Brain pericyte (primary cell): ENCODE measurements at regions not wholly inside any gene's neighbourhood (a gene's known extent, or its start where the extent isn't known, plus 50 kb on each side); places are given as distances from the start of the nearest gene placed in this dataset.

Experiments
- DNase-seq: peaks from one replicate; pipeline ENCODE4 v3.0.0-alpha.2; 2012; ENCODE audit warnings: low read depth, low spot score

DNA sequence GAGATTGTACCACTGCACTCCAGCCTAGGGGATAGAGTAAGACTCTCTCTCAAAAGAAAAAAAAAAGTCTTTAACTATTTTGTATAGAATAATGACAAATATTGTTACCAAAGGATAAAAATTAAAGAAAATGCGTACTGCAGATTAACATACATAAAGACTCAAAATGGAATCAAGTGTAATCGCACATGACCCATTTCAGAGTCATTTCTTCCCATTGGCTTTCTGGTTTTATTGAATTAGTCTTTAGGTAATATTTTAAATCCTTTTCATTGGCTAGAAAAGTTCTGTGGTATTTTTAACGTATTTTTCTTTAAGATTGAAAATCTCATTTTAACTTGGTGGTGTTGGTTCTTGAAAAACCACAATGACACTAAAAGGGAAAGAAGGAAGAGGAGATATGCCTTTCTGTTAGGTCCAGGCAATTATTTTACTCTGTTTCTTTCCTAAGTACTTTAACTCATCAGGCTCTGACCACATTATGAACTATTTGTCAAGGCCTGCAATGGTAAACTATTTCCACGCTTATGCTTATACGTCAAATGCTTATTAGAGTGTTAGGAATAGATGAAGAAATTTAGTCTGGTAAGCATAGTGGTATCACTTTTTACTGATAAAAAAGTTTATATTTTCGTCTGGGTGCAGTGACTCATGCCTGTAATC lies 52.3 kb downstream of the PLEKHG1 start:
- DNase-seq, result no peak

- no peak for DNase-seq
Measured at GRCh38 chr6:150652848-150653613, 53.3 kb downstream of the PLEKHG1 start.

- no peak for DNase-seq
Measured at GRCh38 chr6:150654608-150655007, 54.9 kb downstream of the PLEKHG1 start.

DNA sequence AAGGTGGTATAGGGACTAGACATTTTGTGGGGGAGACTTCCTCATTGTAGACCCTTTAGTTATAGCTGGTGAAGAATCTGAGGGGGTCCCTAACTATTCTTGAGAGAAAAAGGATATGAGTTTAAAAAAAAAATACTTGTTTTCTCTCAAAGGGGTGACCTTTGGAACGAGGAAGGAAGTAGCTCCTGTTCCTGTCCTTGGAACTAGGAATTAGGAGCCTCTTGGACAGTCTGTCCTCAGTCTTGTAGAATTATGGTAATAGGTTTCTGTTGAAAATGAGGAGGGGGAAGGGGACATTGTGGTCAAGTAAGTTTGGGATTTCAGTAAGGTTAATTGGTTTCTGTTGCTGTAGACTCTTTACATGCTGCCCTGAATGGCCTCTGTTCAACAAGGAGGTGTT lies 56.5 kb downstream of the PLEKHG1 start:
- no peak for DNase-seq

DNA sequence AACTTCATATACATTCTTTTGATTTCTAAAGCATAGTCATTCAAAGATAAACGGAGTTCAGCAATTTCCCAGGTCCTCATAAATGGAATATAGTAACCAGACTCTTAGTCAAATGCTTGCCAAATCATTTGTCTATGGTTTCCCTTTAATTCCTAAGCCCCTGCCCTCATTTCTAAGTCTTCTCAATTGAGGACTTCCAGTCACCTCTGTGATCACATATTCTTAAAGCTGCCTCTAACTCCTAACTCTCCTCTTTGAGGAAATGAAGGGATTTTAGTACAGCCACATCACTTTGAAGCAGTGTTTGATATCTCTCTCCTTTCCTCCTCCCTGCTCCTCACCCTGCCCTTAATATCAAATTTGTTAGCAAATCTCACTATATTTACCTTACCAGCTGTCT lies 58.7 kb downstream of the PLEKHG1 start:
- DNase-seq, result no peak

DNA sequence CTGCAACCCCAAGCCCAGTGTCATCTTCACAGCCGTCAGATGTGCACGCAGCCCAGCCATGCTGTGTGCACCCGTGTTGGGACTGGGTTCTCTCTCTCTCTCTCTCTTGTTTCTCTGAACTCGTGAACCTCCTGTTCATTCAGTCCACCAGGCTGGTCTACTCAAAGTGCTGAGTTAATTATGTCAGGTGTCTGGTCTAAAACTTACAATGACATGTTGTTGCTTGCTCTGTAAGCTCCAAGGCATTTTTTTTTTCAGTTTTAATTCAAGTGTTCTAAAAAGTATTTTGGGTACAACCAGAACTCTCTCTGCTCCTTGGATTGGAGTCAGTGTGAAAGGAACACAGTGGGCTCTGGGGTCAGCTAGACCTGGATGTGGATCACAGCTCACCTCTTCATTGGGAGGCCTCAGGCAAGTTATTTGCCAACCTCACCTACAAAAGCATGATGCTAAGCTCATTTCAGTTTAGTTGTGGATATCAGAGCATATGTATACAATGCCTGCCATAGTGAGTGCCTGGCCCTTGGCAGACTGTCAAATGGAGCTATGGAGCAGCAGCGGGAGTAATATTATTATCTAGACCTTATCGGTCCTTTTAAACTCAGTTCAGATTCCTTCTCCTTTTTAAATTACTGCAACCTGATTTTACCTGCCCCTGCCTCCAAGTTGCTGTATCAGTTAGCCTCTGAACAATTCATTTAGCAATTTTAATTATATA lies 59.5 kb downstream of the PLEKHG1 start:
- no peak for DNase-seq

DNA sequence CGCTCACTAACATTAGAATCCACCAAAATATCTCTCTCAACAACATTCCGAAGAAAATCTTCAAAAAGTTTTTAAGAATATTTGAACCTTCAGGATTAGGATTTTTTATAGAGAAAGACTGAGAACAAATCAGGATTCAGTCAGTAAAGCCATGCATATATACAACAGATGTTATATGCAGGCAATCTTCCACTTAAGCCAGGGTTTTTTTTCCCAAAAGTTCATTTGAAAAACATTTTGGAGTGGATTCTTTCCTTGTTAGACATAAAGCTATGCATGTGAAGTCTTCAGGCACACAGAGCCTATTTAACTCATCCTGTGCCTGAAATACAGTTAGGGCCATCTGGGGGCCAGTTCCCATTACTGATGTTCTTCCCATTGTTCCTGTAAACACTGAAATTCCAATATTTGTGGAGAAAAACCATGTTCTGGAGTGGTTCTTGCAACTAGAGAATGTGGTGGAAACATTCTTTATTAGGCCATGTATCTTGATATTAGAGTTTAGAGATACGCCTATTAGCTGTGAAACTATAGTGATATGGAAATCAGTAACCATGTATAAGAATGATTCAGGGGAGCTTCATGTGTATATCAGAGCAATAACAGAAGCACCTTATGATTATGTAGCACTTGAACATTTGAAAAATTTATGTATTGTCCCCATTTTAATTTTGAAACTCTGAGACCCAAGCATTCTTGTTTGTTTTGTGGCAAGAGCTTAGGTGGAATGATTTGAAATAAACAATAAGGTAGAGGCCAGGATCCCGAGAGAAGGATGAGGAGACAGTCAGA lies 61.7 kb downstream of the PLEKHG1 start:
- no peak for DNase-seq

- DNase-seq, result no peak
Measured at GRCh38 chr6:150662814-150663213, 63.1 kb downstream of the PLEKHG1 start.

DNA sequence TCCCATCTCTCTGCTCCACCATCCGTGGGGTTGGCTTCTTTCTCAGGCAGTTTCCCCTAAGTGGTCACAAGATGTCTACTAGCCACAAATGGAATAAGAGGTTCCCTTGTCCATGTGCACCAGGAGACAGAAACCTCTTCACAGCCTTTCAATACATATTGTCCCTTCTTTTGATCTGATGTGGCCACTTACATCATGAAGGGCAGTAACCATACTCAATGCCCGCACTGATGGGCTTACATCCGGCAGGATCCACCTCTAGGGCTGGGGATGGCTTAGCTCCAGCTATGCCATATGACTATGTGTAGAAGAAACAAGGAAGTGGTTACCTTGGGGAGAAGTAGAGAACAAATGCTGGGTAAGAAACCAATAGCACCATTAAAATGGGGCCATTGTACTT lies 64.4 kb downstream of the PLEKHG1 start:
- DNase-seq, result no peak

- DNase-seq, result no peak
Measured at GRCh38 chr6:150666071-150666470, 66.4 kb downstream of the PLEKHG1 start.

- DNase-seq, result no peak
Measured at GRCh38 chr6:150667359-150667758, 67.7 kb downstream of the PLEKHG1 start.

DNA sequence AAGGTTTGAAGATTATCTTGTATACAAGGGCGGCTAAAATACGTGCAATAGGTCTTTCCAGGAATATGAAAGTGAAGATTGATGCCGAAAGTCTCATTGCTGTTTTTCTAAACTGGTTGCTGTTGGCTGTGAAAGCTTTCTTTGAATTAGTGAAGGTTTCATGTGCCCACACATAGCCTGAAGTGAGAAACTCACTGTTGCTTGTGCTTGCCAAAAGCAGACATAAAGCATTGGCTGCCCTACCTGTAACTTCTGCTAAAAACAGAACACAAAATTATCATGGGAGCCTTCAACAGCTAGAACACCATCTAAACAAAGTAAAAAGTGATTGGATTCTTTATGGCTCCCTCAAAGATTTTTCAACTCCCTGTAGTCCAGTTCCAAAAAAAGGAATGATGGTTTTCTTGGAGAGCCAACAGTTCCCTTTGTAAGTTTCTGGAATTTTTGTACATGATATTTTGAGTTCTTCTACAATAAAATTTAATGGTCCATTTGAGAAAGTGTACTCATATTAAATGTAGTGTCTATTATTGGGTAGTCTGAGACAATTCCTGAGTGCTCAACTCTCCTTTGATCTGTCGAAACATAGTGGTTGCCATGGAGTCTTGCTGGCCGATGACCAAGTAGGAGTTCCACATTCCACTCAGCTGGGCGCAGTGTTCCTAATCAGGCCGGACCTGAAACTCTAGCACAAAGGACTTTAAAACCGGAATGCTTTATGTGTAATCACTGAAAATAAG lies 68.5 kb downstream of the PLEKHG1 start:
- peak; percentile 15 for DNase-seq

- DNase-seq, result no peak
Measured at GRCh38 chr6:150668900-150669302, 69.2 kb downstream of the PLEKHG1 start.

GRCh38 chr6:150670311-150670710 lies 70.6 kb downstream of the PLEKHG1 start:
- DNase-seq, result no peak

DNA sequence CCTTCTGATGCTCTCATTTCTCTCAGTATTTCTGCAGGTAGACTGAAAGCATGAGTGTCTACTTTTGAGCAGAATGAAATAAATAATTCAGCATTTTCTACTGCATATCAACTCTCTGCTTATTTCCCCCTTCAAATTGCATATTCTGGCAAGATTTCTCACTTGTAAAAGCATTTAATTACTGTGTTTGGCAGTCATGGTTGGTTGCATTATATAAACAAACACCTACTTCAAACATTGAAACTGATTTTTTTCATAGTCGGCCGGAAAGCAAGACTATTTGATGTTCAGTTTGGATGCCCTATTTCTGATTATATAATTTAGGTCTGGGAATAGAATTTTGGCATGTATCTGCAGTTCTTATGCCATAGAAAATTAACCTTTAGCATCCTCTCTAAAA lies 73.1 kb downstream of the PLEKHG1 start:
- no peak for DNase-seq

DNA sequence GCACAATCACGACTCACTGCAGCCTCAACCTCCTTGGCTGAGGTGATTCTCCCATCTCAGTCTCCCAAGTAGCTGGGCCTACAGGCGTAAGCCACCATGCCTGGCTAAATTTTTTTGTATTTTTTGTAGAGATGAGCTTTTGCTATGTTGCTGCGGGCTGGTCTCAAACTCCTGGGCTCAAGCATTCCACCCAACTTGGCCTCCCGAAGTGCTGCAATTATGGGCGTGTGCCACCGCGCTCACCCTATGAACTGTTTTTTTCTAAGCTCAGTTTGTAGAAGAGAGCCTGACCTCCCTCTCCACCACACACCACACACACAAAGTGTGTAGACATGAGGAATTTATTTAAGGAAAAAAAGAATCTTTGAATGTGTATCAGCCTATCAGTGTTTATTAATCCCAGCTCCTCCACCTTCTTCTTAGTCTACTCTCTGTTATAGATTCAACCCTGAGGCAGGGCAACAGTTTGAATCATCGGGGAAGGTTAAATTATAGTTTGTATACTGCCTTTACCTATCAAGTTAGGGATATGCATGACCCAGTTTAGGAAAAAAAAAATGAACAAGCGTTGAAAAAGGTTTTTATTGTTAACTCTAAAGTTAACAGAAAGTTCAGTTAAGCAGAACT lies 74.1 kb downstream of the PLEKHG1 start:
- DNase-seq, result no peak

GRCh38 chr6:150676344-150676743 lies 76.7 kb downstream of the PLEKHG1 start:
- DNase-seq, result no peak

DNA sequence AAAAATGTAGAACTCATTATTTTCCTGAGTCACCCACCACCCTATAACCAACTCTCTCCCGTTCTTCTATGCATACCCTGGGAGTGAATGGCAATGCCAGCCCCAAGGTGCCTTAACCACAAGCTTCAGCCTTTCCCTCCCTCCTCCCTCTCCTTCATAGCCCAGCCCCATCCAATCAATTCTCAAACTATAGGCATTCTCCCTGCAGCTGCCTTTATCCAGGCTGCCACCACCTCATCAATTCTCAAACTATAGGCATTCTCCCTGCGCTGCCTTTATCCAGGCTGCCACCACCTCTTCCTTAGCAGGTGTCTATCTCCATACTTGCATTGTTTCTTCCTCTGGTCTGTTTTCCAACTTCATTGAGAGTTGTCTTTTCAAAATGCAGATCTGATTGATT lies 77.1 kb downstream of the PLEKHG1 start:
- no peak for DNase-seq

DNA sequence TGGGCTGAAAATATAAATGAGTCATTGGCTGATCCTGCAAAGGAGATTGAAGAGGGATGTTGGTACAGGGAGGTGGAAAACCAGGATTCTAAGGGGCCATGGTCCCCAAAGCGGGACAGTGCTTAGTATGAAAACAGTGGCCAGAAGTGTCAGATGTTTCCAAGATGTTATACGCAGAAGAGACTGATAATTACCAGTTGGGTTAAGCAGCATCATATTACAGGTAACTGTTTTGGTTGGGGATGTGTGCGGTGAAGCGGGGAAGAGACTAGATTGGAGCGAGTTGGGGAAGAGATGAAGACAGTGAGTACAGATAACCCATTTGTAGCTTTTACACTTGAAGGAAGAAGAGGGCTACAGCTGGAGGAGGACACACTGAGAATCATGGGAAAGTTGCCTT lies 80.8 kb downstream of the PLEKHG1 start:
- DNase-seq, result no peak

GRCh38 chr6:150681578-150682395 lies 82.1 kb downstream of the PLEKHG1 start:
- DNase-seq, result no peak
